Loucy (cell line): ENCODE measurements at regions not wholly inside any gene's neighbourhood (a gene's known extent, or its start where the extent isn't known, plus 50 kb on each side); places are given as distances from the start of the nearest gene placed in this dataset.

Experiments used
- EZH2phosphoT487 ChIP-seq: fragments of 200-600 bp; IDR thresholded peaks from 2 replicates; pipeline ENCODE4 v1.6.1; 2018; ENCODE audit warnings: antibody characterized with exemption, mild to moderate bottlenecking, moderate library complexity, borderline replicate concordance
- TF ChIP-seq, protein P1 (sequence below): fragments of 200-600 bp; sonication (generic); conservative IDR thresholded peaks from 2 replicates; pipeline ENCODE4 v1.5.1; 2014; ENCODE audit warnings: mild to moderate bottlenecking, antibody characterized with exemption, low read length

GRCh38 chr12:69056743-69057515 is 124.0 kb upstream of the CPM start:
- TF ChIP-seq, protein P1, sequence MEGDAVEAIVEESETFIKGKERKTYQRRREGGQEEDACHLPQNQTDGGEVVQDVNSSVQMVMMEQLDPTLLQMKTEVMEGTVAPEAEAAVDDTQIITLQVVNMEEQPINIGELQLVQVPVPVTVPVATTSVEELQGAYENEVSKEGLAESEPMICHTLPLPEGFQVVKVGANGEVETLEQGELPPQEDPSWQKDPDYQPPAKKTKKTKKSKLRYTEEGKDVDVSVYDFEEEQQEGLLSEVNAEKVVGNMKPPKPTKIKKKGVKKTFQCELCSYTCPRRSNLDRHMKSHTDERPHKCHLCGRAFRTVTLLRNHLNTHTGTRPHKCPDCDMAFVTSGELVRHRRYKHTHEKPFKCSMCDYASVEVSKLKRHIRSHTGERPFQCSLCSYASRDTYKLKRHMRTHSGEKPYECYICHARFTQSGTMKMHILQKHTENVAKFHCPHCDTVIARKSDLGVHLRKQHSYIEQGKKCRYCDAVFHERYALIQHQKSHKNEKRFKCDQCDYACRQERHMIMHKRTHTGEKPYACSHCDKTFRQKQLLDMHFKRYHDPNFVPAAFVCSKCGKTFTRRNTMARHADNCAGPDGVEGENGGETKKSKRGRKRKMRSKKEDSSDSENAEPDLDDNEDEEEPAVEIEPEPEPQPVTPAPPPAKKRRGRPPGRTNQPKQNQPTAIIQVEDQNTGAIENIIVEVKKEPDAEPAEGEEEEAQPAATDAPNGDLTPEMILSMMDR = no peak
- TF ChIP-seq EZH2phosphoT487 = no peak
